ENCODE measurements at regions not wholly inside any gene's neighbourhood (a gene's known extent, or its start where the extent isn't known, plus 50 kb on each side); places are given as distances from the start of the nearest gene placed in this dataset.

- no peak for DNase-seq
- no peak for TF ChIP-seq CTCF (IDR thresholded peaks at IDR 0.05)
- Histone ChIP-seq H3K27ac (no peak overlapping the region), H3K36me3 (no peaks in the 10 kb centered on the region), H3K4me3 (no peak overlapping the region), H3K9me3 (no peaks in the 10 kb centered on the region), H3K27me3 (no peaks in the 10 kb centered on the region), H3K4me1 (no peaks in the 10 kb centered on the region)
- ATAC-seq = no peak
- intact Hi-C loops (cut with DNase I) = no loop called here
These were observed 199.0 kb upstream of the HSF2 start for GRCh38 chr6:122200440-122200839.

- DNase-seq = no peak
- H3K4me3 ChIP-seq = no peak overlapping the region
- no peaks in the 10 kb centered on the region for H3K36me3 ChIP-seq
- no peak for TF ChIP-seq CTCF (IDR thresholded peaks at IDR 0.05)
- H3K27ac ChIP-seq = no peak overlapping the region
- H3K4me1 ChIP-seq = no peaks in the 10 kb centered on the region
- H3K9me3 ChIP-seq = no peaks in the 10 kb centered on the region
- intact Hi-C loops (cut with DNase I) = no loop called here
- no peaks in the 10 kb centered on the region for H3K27me3 ChIP-seq
- ATAC-seq = no peak
These were observed 196.8 kb upstream of the HSF2 start for GRCh38 chr6:122202576-122203137.

DNA sequence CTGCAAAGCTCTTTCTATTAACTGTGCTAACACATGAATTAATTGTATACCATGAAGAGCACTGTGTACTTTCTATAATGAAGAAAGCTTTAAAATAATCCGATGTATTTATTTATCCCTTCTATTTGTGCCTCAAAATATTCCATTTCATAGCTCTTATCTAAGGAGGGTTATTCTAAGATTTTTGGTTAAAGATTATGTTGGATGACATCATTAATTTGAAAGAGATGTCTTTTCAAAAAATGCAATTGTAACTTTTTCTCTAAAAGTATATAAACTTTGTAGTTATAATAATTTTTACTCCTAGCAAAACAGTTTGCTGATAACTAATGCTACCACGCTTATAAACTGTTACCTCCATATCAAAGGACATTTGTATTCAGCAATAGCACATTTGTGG, 192.4 kb upstream of the HSF2 start:
- intact Hi-C loops (cut with DNase I) = no loop called here

GRCh38 chr6:122207794-122208193, 191.7 kb upstream of the HSF2 start:
- Histone ChIP-seq H3K36me3 (no peaks in the 10 kb centered on the region), H3K4me3 (no peak overlapping the region), H3K9me3 (no peaks in the 10 kb centered on the region), H3K27ac (no peak overlapping the region), H3K27me3 (no peaks in the 10 kb centered on the region), H3K4me1 (no peaks in the 10 kb centered on the region)
- intact Hi-C loops (cut with DNase I) = no loop called here
- TF ChIP-seq CTCF (IDR thresholded peaks at IDR 0.05) = no peak
- DNase-seq (no peak), ATAC-seq (no peak)

More for the DNA sequence above, 192.4 kb upstream of the HSF2 start:
- Histone ChIP-seq H3K4me3 (no peak overlapping the region), H3K27me3 (no peaks in the 10 kb centered on the region), H3K27ac (no peak overlapping the region), H3K4me1 (no peaks in the 10 kb centered on the region), H3K9me3 (no peaks in the 10 kb centered on the region), H3K36me3 (no peaks in the 10 kb centered on the region)
- ATAC-seq (no peak), DNase-seq (no peak)
- TF ChIP-seq CTCF (IDR thresholded peaks at IDR 0.05) = no peak

- ATAC-seq = no peak
- Histone ChIP-seq H3K9me3 (no peaks in the 10 kb centered on the region), H3K27ac (no peak overlapping the region), H3K4me1 (no peaks in the 10 kb centered on the region), H3K27me3 (no peaks in the 10 kb centered on the region), H3K4me3 (no peak overlapping the region), H3K36me3 (no peaks in the 10 kb centered on the region)
- no peak for TF ChIP-seq CTCF (IDR thresholded peaks at IDR 0.05)
- DNase-seq = no peak
- intact Hi-C loops (cut with DNase I) = no loop called here
These were observed 184.7 kb upstream of the HSF2 start for GRCh38 chr6:122214605-122215318.

Data from left lung (tissue), 4 donors.